Lower leg skin (tissue), 3 donors: ENCODE measurements at regions not wholly inside any gene's neighbourhood (a gene's known extent, or its start where the extent isn't known, plus 50 kb on each side); places are given as distances from the start of the nearest gene placed in this dataset.

Experiments
- CTCF ChIP-seq, 3 donors: fragments of 450-650 bp; IDR thresholded peaks; one replicate each; pipeline ENCODE4 v1.5.1; 2016; ENCODE audit warnings: antibody characterized with exemption in 3 of 3, mild to moderate bottlenecking in 3 of 3, moderate library complexity in 2 of 3
- POLR2A ChIP-seq, 2 donors: fragments of 450-650 bp; IDR thresholded peaks; one replicate each; pipeline ENCODE4 v1.6.1; 2016 to 2017; ENCODE audit warnings: antibody characterized with exemption in 2 of 2, mild to moderate bottlenecking in 1 of 2, moderate library complexity in 1 of 2

DNA sequence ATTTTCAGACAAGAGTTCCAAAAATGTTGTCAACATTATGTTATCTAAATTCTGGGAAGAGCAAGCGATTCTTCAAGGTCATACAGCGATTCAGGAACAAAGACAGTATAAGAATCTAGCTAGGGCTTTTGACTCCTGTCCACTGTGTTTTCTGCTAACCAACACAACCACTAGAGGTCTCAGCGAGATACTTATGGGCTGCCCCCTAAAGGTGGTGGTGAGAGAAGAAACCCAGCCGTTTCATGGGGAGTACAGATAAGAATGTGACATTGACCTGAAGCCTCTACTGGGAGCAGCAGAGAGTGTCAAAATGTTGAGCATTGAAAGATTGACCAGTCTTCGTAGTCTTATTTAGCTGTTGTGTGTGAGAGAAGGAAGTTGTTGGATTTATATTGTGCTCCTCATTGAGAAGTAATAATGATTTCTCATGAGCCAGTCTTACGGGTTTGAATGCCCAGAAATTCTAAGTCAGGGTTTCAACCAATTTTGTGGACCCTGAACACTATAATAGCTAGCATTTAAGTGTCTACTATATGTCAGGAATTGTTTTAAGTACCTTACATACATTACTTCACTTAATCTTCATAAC is 168.3 kb downstream of the SPRY1 start:
- TF ChIP-seq CTCF (IDR thresholded peaks at IDR 0.05): no peak
- no peak for TF ChIP-seq POLR2A (IDR thresholded peaks at IDR 0.05)
